Endodermal cell (in vitro differentiated cells): ENCODE measurements at regions not wholly inside any gene's neighbourhood (a gene's known extent, or its start where the extent isn't known, plus 50 kb on each side); places are given as distances from the start of the nearest gene placed in this dataset.

Experiments used
- DNase-seq: peaks from one replicate; pipeline ENCODE4 v3.0.0-alpha.2; 2017
- H3K27ac ChIP-seq: 2 replicates; pipeline ENCODE4 v1.5.1; 2013; ENCODE audit warnings: mild to moderate bottlenecking, low read depth, low read length, moderate library complexity
- H3K27me3 ChIP-seq: 2 replicates; pipeline ENCODE4 v1.6.1; 2013; ENCODE audit warnings: mild to moderate bottlenecking, low read length, moderate library complexity; ENCODE audit not compliant: insufficient read depth, control insufficient read depth, poor library complexity, severe bottlenecking
- H3K36me3 ChIP-seq: 2 replicates; pipeline ENCODE4 v1.7.0; 2013; ENCODE audit warnings: mild to moderate bottlenecking, low read length, moderate library complexity; ENCODE audit not compliant: control insufficient read depth, insufficient read depth
- H3K4me1 ChIP-seq: one replicate; pipeline ENCODE4 v1.7.0; 2013; ENCODE audit warnings: low read length; ENCODE audit not compliant: control insufficient read depth, insufficient read depth
- H3K4me3 ChIP-seq: 2 replicates; pipeline ENCODE4 v1.5.1; 2013; ENCODE audit warnings: mild to moderate bottlenecking, low read length, moderate library complexity
- H3K9ac ChIP-seq: 2 replicates; pipeline ENCODE4 v1.6.1; 2013; ENCODE audit warnings: mild to moderate bottlenecking, low read length, moderate library complexity; ENCODE audit not compliant: poor library complexity, severe bottlenecking; ENCODE audit errors: extremely low read depth
- H3K9me3 ChIP-seq: 2 replicates; pipeline ENCODE4 v1.6.1; 2013; ENCODE audit warnings: mild to moderate bottlenecking, low read length, moderate library complexity; ENCODE audit not compliant: control insufficient read depth
- H3K27ac Mint-ChIP-seq: 2 replicates; pipeline ENCODE4 v1.8.0; 2020; ENCODE audit warnings: mixed read lengths
- H3K27me3 Mint-ChIP-seq: 2 replicates; pipeline ENCODE4 v1.8.0; 2021; ENCODE audit warnings: mild to moderate bottlenecking, mixed read lengths; ENCODE audit not compliant: insufficient read depth
- H3K36me3 Mint-ChIP-seq: 2 replicates; pipeline ENCODE4 v1.8.0; 2020; ENCODE audit warnings: low read depth, mixed read lengths
- H3K4me1 Mint-ChIP-seq: 2 replicates; pipeline ENCODE4 v1.8.0; 2020; ENCODE audit warnings: mixed read lengths
- H3K4me3 Mint-ChIP-seq: 2 replicates; pipeline ENCODE4 v1.8.0; 2020; ENCODE audit warnings: mild to moderate bottlenecking, moderate library complexity, mixed read lengths
- H3K9me3 Mint-ChIP-seq: 2 replicates; pipeline ENCODE4 v1.8.0; 2020; ENCODE audit warnings: mild to moderate bottlenecking, mixed read lengths
- CTCF ChIP-seq: fragments of 200-600 bp; sonication (generic); conservative IDR thresholded peaks from 2 replicates; pipeline ENCODE4 v1.5.0; 2021; ENCODE audit warnings: antibody characterized with exemption, mild to moderate bottlenecking
- WGBS, 2 experiments: methylation state at CpG; one replicate each; pipeline versions ENCODE4 v1.1.5 to v1.1.7; 2013; ENCODE audit warnings: missing lambda C conversion rate in 2 of 2, mixed read lengths in 1 of 2; ENCODE audit not compliant: insufficient coverage in 1 of 2, insufficient read length in 1 of 2; 5-methylcytosine and 5-hydroxymethylcytosine counted together

GRCh38 chr15:37791693-37792092 lies 142.7 kb upstream of the TMCO5A start:
- no peaks in the 10 kb centered on the region for H3K27me3 ChIP-seq
- no peak for DNase-seq
- Mint-ChIP-seq H3K9me3 (peaks cover 5% of the 10 kb centered on the region), H3K27ac (peak overlapping the region; percentile 24), H3K36me3 (peaks cover 2% of the 10 kb centered on the region), H3K27me3 (no peaks in the 10 kb centered on the region), H3K4me1 (peaks cover 29% of the 10 kb centered on the region), H3K4me3 (no peak overlapping the region)
- WGBS, 2 experiments = 88 to 89% methylated on average over 1 to 3 of the region's 3 CpGs
- H3K4me3 ChIP-seq = no peak overlapping the region
- no peaks in the 10 kb centered on the region for H3K4me1 ChIP-seq
- no peaks in the 10 kb centered on the region for H3K36me3 ChIP-seq
- no peak overlapping the region for H3K9ac ChIP-seq
- peaks cover 8% of the 10 kb centered on the region for H3K9me3 ChIP-seq
- no peak for TF ChIP-seq CTCF
- no peak overlapping the region for H3K27ac ChIP-seq

GRCh38 chr15:37792351-37792750 lies 142.1 kb upstream of the TMCO5A start:
- Mint-ChIP-seq H3K9me3 (peaks cover 6% of the 10 kb centered on the region), H3K27me3 (no peaks in the 10 kb centered on the region), H3K27ac (peak overlapping the region; percentile 24), H3K4me1 (peaks cover 29% of the 10 kb centered on the region), H3K4me3 (no peak overlapping the region), H3K36me3 (peaks cover 2% of the 10 kb centered on the region)
- Histone ChIP-seq H3K27me3 (no peaks in the 10 kb centered on the region), H3K4me1 (no peaks in the 10 kb centered on the region), H3K9me3 (peaks cover 9% of the 10 kb centered on the region), H3K36me3 (no peaks in the 10 kb centered on the region), H3K4me3 (no peak overlapping the region), H3K9ac (no peak overlapping the region), H3K27ac (no peak overlapping the region)
- DNase-seq = no peak
- no peak for TF ChIP-seq CTCF
- whole genome bisulfite sequencing, 2 experiments = 91 to 96% methylated on average over 3 to 4 of the region's 4 CpGs

GRCh38 chr15:37793851-37794250 lies 140.6 kb upstream of the TMCO5A start:
- H3K4me1 ChIP-seq = no peaks in the 10 kb centered on the region
- H3K36me3 ChIP-seq = no peaks in the 10 kb centered on the region
- H3K9ac ChIP-seq = no peak overlapping the region
- H3K4me3 ChIP-seq = no peak overlapping the region
- peak; percentile 56 for DNase-seq
- Mint-ChIP-seq H3K27me3 (no peaks in the 10 kb centered on the region), H3K4me3 (no peak overlapping the region), H3K27ac (no peak overlapping the region), H3K36me3 (peaks cover 6% of the 10 kb centered on the region), H3K4me1 (peaks cover 29% of the 10 kb centered on the region), H3K9me3 (peaks cover 20% of the 10 kb centered on the region)
- WGBS, 2 experiments = 70 to 86% methylated on average over 1 to 2 of the region's 2 CpGs
- H3K27ac ChIP-seq = no peak overlapping the region
- TF ChIP-seq CTCF = peak; percentile 61
- no peaks in the 10 kb centered on the region for H3K27me3 ChIP-seq
- peaks cover 14% of the 10 kb centered on the region for H3K9me3 ChIP-seq
